Thyroid gland (tissue), 4 donors: ENCODE measurements at regions not wholly inside any gene's neighbourhood (a gene's known extent, or its start where the extent isn't known, plus 50 kb on each side); places are given as distances from the start of the nearest gene placed in this dataset.

Source experiments
- CTCF ChIP-seq, 6 experiments: fragments of 200-600 bp in 3 of 6; fragments of 450-650 bp in 3 of 6; sonication (generic) in 3 of 6; IDR thresholded peaks; one replicate each; pipeline ENCODE4 v1.5.1; 2016 to 2019; ENCODE audit warnings: antibody characterized with exemption in 6 of 6, mild to moderate bottlenecking in 2 of 6, inconsistent platforms in 1 of 6, moderate library complexity in 1 of 6
- POLR2A ChIP-seq, 2 donors: fragments of 450-650 bp; IDR thresholded peaks; one replicate each; pipeline ENCODE4 v1.6.1; 2017; ENCODE audit warnings: antibody characterized with exemption in 2 of 2, mild to moderate bottlenecking in 2 of 2, moderate library complexity in 1 of 2

- TF ChIP-seq CTCF (IDR thresholded peaks at IDR 0.05) (no peak), POLR2A (IDR thresholded peaks at IDR 0.05) (no peak)
Measured at GRCh38 chr2:105641389-105641811, 103.3 kb upstream of the NCK2 start.
